HG03469 (cell line): ENCODE measurements at regions not wholly inside any gene's neighbourhood (a gene's known extent, or its start where the extent isn't known, plus 50 kb on each side); places are given as distances from the start of the nearest gene placed in this dataset.
A peak's percentile ranks its signal among the peaks of the same experiment; 100 is the strongest.
"Not testable (repeated sequence)": the region's sequence is repeated elsewhere in the genome, so short reads cannot be mapped to it uniquely, and the experiment has no call there.

Experiments
- ATAC-seq: cut with Tn5 transposase; IDR thresholded peaks from one replicate; pipeline ENCODE4 v1.9.1; 2021; ENCODE audit warnings: mild to moderate bottlenecking, moderate library complexity, moderate number of reproducible peaks; ENCODE audit not compliant: unreplicated experiment

GRCh38 chr5:1654786-1655495, 131.2 kb upstream of the LPCAT1 start:
- no peak for ATAC-seq

GRCh38 chr5:1653698-1654651, 130.2 kb upstream of the LPCAT1 start:
- peak; percentile 49 for ATAC-seq

- ATAC-seq = peak; percentile 28
Measured at GRCh38 chr5:1652873-1653697, 129.3 kb upstream of the LPCAT1 start.

GRCh38 chr5:1651971-1652872, 128.5 kb upstream of the LPCAT1 start:
- ATAC-seq = no peak

- no peak for ATAC-seq
Measured at GRCh38 chr5:1651250-1651649, 127.5 kb upstream of the LPCAT1 start.

GRCh38 chr5:1649554-1649953, 125.8 kb upstream of the LPCAT1 start:
- no peak for ATAC-seq

GRCh38 chr5:1648806-1649205, 125.0 kb upstream of the LPCAT1 start:
- ATAC-seq = no peak

- no peak for ATAC-seq
Measured at GRCh38 chr5:1647580-1647979, 123.8 kb upstream of the LPCAT1 start.

- no peak for ATAC-seq
Measured at GRCh38 chr5:1644810-1645571, 121.2 kb upstream of the LPCAT1 start.

GRCh38 chr5:1644393-1644809, 120.6 kb upstream of the LPCAT1 start:
- not testable (repeated sequence) for ATAC-seq

- no peak for ATAC-seq
Measured at GRCh38 chr5:1643651-1644392, 120.1 kb upstream of the LPCAT1 start.

- no peak for ATAC-seq
Measured at GRCh38 chr5:1642621-1643061, 118.9 kb upstream of the LPCAT1 start.

- ATAC-seq = no peak
Measured at GRCh38 chr5:1642221-1642620, 118.5 kb upstream of the LPCAT1 start.

GRCh38 chr5:1641560-1642166, 117.9 kb upstream of the LPCAT1 start:
- peak; percentile 82 for ATAC-seq

GRCh38 chr5:1641041-1641440, 117.3 kb upstream of the LPCAT1 start:
- ATAC-seq = no peak

GRCh38 chr5:1640421-1640881, 116.7 kb upstream of the LPCAT1 start:
- no peak for ATAC-seq

- no peak for ATAC-seq
Measured at GRCh38 chr5:1639757-1640156, 116.0 kb upstream of the LPCAT1 start.
